ENCODE measurements at regions not wholly inside any gene's neighbourhood (a gene's known extent, or its start where the extent isn't known, plus 50 kb on each side); places are given as distances from the start of the nearest gene placed in this dataset.

GRCh38 chr6:77021778-77022177 is 441.5 kb downstream of the HTR1B start:
- TF ChIP-seq TAF1 (IDR thresholded peaks at IDR 0.05; ENCODE audit: borderline replicate concordance, insufficient read depth, low read length) (no peak), FOXP2 (optimal IDR thresholded peaks at IDR 0.05; ENCODE audit: borderline replicate concordance, extremely low read depth, extremely low read length, insufficient read depth) (no peak), POLR2AphosphoS5 (IDR thresholded peaks at IDR 0.05; ENCODE audit: low read depth, low read length) (no peak), SIN3A (IDR thresholded peaks at IDR 0.05; ENCODE audit: borderline replicate concordance, insufficient read depth, low read length) (no peak)
- TF ChIP-seq, protein P1, sequence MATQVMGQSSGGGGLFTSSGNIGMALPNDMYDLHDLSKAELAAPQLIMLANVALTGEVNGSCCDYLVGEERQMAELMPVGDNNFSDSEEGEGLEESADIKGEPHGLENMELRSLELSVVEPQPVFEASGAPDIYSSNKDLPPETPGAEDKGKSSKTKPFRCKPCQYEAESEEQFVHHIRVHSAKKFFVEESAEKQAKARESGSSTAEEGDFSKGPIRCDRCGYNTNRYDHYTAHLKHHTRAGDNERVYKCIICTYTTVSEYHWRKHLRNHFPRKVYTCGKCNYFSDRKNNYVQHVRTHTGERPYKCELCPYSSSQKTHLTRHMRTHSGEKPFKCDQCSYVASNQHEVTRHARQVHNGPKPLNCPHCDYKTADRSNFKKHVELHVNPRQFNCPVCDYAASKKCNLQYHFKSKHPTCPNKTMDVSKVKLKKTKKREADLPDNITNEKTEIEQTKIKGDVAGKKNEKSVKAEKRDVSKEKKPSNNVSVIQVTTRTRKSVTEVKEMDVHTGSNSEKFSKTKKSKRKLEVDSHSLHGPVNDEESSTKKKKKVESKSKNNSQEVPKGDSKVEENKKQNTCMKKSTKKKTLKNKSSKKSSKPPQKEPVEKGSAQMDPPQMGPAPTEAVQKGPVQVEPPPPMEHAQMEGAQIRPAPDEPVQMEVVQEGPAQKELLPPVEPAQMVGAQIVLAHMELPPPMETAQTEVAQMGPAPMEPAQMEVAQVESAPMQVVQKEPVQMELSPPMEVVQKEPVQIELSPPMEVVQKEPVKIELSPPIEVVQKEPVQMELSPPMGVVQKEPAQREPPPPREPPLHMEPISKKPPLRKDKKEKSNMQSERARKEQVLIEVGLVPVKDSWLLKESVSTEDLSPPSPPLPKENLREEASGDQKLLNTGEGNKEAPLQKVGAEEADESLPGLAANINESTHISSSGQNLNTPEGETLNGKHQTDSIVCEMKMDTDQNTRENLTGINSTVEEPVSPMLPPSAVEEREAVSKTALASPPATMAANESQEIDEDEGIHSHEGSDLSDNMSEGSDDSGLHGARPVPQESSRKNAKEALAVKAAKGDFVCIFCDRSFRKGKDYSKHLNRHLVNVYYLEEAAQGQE (IDR thresholded peaks at IDR 0.05; ENCODE audit: insufficient read depth in 1 of 2, low read depth in 2 of 2, low read length in 2 of 2) = no peak

- TF ChIP-seq SIN3A (IDR thresholded peaks at IDR 0.05; ENCODE audit: borderline replicate concordance, insufficient read depth, low read length) (no peak), TAF1 (IDR thresholded peaks at IDR 0.05; ENCODE audit: borderline replicate concordance, insufficient read depth, low read length) (no peak), POLR2AphosphoS5 (IDR thresholded peaks at IDR 0.05; ENCODE audit: low read depth, low read length) (no peak), FOXP2 (optimal IDR thresholded peaks at IDR 0.05; ENCODE audit: borderline replicate concordance, extremely low read depth, extremely low read length, insufficient read depth) (no peak)
- TF ChIP-seq, protein P1 (IDR thresholded peaks at IDR 0.05; ENCODE audit: insufficient read depth in 1 of 2, low read depth in 2 of 2, low read length in 2 of 2) = no peak
Measured at GRCh38 chr6:77021232-77021631, 442.1 kb downstream of the HTR1B start.

DNA sequence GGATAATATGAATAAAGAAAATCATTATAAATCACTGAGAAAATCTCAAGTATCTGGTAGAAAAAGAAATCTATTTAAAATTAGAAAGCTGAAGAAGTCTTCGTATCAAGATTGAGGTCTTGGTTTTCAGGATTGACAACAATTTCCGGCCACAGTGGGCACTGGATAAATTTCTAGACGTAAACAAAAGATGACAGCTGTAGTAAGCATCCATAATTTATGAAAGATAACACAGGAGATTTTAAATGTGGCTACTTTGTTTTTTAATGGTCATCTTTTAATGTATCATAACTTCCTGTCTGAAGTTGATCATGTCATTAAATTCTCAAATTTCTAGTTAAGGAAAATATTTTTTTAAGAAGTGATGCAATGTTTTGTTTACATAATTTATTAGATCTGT is 444.2 kb downstream of the HTR1B start:
- TF ChIP-seq TAF1 (IDR thresholded peaks at IDR 0.05; ENCODE audit: borderline replicate concordance, insufficient read depth, low read length) (no peak), FOXP2 (optimal IDR thresholded peaks at IDR 0.05; ENCODE audit: borderline replicate concordance, extremely low read depth, extremely low read length, insufficient read depth) (no peak), SIN3A (IDR thresholded peaks at IDR 0.05; ENCODE audit: borderline replicate concordance, insufficient read depth, low read length) (no peak), POLR2AphosphoS5 (IDR thresholded peaks at IDR 0.05; ENCODE audit: low read depth, low read length) (no peak)
- TF ChIP-seq, protein P1 (IDR thresholded peaks at IDR 0.05; ENCODE audit: insufficient read depth in 1 of 2, low read depth in 2 of 2, low read length in 2 of 2) = no peak

DNA sequence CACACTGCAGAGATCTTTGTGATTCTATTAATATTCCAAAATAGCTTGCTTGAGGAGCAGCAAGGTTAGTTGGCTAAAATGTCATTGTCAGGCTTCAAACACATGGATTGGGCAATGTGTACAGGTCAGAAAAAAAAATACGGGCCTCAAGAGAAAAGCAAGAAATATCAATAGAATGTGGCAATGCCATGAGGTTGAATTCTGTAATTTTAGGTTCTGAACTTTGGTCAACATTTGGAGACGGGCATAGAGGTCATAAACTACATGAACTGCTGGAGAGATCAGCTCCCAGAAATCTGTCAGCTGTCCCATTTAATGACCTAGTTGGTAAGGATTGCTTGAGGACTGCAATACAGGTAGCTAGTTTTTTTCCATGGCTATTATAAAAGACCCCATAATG is 445.8 kb downstream of the HTR1B start:
- TF ChIP-seq SIN3A (IDR thresholded peaks at IDR 0.05; ENCODE audit: borderline replicate concordance, insufficient read depth, low read length) (no peak), FOXP2 (optimal IDR thresholded peaks at IDR 0.05; ENCODE audit: borderline replicate concordance, extremely low read depth, extremely low read length, insufficient read depth) (no peak), POLR2AphosphoS5 (IDR thresholded peaks at IDR 0.05; ENCODE audit: low read depth, low read length) (no peak), TAF1 (IDR thresholded peaks at IDR 0.05; ENCODE audit: borderline replicate concordance, insufficient read depth, low read length) (no peak)
- TF ChIP-seq, protein P1 (IDR thresholded peaks at IDR 0.05; ENCODE audit: insufficient read depth in 1 of 2, low read depth in 2 of 2, low read length in 2 of 2) = no peak

GRCh38 chr6:77015350-77015749 is 447.9 kb downstream of the HTR1B start:
- TF ChIP-seq TAF1 (IDR thresholded peaks at IDR 0.05; ENCODE audit: borderline replicate concordance, insufficient read depth, low read length) (no peak), POLR2AphosphoS5 (IDR thresholded peaks at IDR 0.05; ENCODE audit: low read depth, low read length) (no peak), FOXP2 (optimal IDR thresholded peaks at IDR 0.05; ENCODE audit: borderline replicate concordance, extremely low read depth, extremely low read length, insufficient read depth) (no peak), SIN3A (IDR thresholded peaks at IDR 0.05; ENCODE audit: borderline replicate concordance, insufficient read depth, low read length) (no peak)
- TF ChIP-seq, protein P1 (IDR thresholded peaks at IDR 0.05; ENCODE audit: insufficient read depth in 1 of 2, low read depth in 2 of 2, low read length in 2 of 2) = no peak

Data from PFSK-1 (cell line).